Neural cell (in vitro differentiated cells): ENCODE measurements at regions not wholly inside any gene's neighbourhood (a gene's known extent, or its start where the extent isn't known, plus 50 kb on each side); places are given as distances from the start of the nearest gene placed in this dataset.
"Not testable (repeated sequence)": the region's sequence is repeated elsewhere in the genome, so short reads cannot be mapped to it uniquely, and the experiment has no call there.

Experiments
- H2AFZ ChIP-seq: fragments of 200-600, 300-800 bp; sonication (generic), shearing (Covaris generic); 2 replicates; pipeline ENCODE4 v1.6.0; 2014; ENCODE audit warnings: low read depth, mild to moderate bottlenecking, antibody characterized with exemption, low read length, moderate library complexity
- H3F3A ChIP-seq: fragments of 200-600 bp; shearing (Covaris generic); 2 replicates; pipeline ENCODE4 v1.6.1; 2016; ENCODE audit warnings: mild to moderate bottlenecking, moderate library complexity, mixed read lengths, antibody characterized with exemption, low read length; ENCODE audit not compliant: insufficient read depth, poor library complexity, severe bottlenecking
- H3K27ac ChIP-seq: fragments of 200-600, 300-800 bp; sonication (generic), shearing (Covaris generic); 2 replicates; pipeline ENCODE4 v1.5.1; 2014; ENCODE audit warnings: mild to moderate bottlenecking, low read length, moderate library complexity
- H3K27me3 ChIP-seq: fragments of 300-800, 200-600 bp; sonication (generic), shearing (Covaris generic); 2 replicates; pipeline ENCODE4 v1.6.0; 2014; ENCODE audit warnings: mild to moderate bottlenecking, low read depth, low read length, moderate library complexity; ENCODE audit not compliant: insufficient read depth
- H3K36me3 ChIP-seq: fragments of 300-800, 200-600 bp; sonication (generic), shearing (Covaris generic); 2 replicates; pipeline ENCODE4 v1.5.1; 2014; ENCODE audit warnings: mild to moderate bottlenecking, antibody characterized with exemption, low read length, moderate library complexity; ENCODE audit not compliant: insufficient read depth
- H3K4me2 ChIP-seq: fragments of 300-800, 200-600 bp; sonication (generic), shearing (Covaris generic); 2 replicates; pipeline ENCODE4 v1.6.0; 2014; ENCODE audit warnings: mild to moderate bottlenecking, low read length
- H3K4me3 ChIP-seq: fragments of 300-800, 200-600 bp; sonication (generic), shearing (Covaris generic); 2 replicates; pipeline ENCODE4 v1.5.1; 2014; ENCODE audit warnings: mild to moderate bottlenecking, low read length, moderate library complexity
- H3K79me2 ChIP-seq: fragments of 200-600 bp; shearing (Covaris generic); replicated peaks from 2 replicates; pipeline ENCODE4 v1.6.0; 2014; ENCODE audit warnings: mild to moderate bottlenecking, low read length, moderate library complexity; ENCODE audit not compliant: insufficient read depth
- H3K9ac ChIP-seq: fragments of 300-800, 200-600 bp; sonication (generic), shearing (Covaris generic); 2 replicates; pipeline ENCODE4 v1.6.1; 2016; ENCODE audit warnings: mild to moderate bottlenecking, low read length, mixed read lengths
- H3K9me2 ChIP-seq: fragments of 200-600 bp; shearing (Covaris generic); 2 replicates; pipeline ENCODE4 v1.6.1; 2016; ENCODE audit warnings: mild to moderate bottlenecking, low read length, mixed read lengths; ENCODE audit not compliant: insufficient read depth
- H3K9me3 ChIP-seq: fragments of 200-600, 300-800 bp; sonication (generic), shearing (Covaris generic); 2 replicates; pipeline ENCODE4 v1.6.1; 2016; ENCODE audit warnings: mild to moderate bottlenecking, mixed run types, low read length, moderate library complexity, mixed read lengths
- H4K20me1 ChIP-seq: fragments of 200-600 bp; shearing (Covaris generic); 2 replicates; pipeline ENCODE4 v1.6.1; 2016; ENCODE audit warnings: mild to moderate bottlenecking, mixed run types; ENCODE audit not compliant: insufficient read depth
- EP300 ChIP-seq: fragments of 450-650 bp; conservative IDR thresholded peaks from 2 replicates; pipeline ENCODE4 v1.6.1; 2014; ENCODE audit warnings: antibody characterized with exemption, mild to moderate bottlenecking, moderate library complexity; ENCODE audit not compliant: poor library complexity, severe bottlenecking
- EZH2 ChIP-seq: fragments of 200-600, 300-800 bp; shearing (Covaris generic), sonication (generic); IDR thresholded peaks from 2 replicates; pipeline ENCODE4 v1.6.1; 2014; ENCODE audit warnings: antibody characterized with exemption, low read length, borderline replicate concordance, mild to moderate bottlenecking; ENCODE audit not compliant: insufficient read depth, poor library complexity, severe bottlenecking
- MXI1 ChIP-seq: fragments of 450-650 bp; conservative IDR thresholded peaks from 2 replicates; pipeline ENCODE4 v1.6.1; 2014; ENCODE audit warnings: antibody characterized with exemption, mild to moderate bottlenecking; ENCODE audit not compliant: poor library complexity, severe bottlenecking
- POLR2AphosphoS5 ChIP-seq: IDR thresholded peaks from 2 replicates; pipeline ENCODE4 v1.6.1; 2012
- RAD21 ChIP-seq: fragments of 450-650 bp; conservative IDR thresholded peaks from 2 replicates; pipeline ENCODE4 v1.6.1; 2014; ENCODE audit warnings: antibody characterized with exemption, mild to moderate bottlenecking, moderate library complexity
- SMC3 ChIP-seq: fragments of 450-650 bp; conservative IDR thresholded peaks from 2 replicates; pipeline ENCODE4 v1.6.1; 2014; ENCODE audit warnings: antibody characterized with exemption, mild to moderate bottlenecking, moderate library complexity; ENCODE audit not compliant: poor library complexity
- TAF1 ChIP-seq: IDR thresholded peaks from 2 replicates; pipeline ENCODE4 v1.6.1; 2012; ENCODE audit warnings: low read depth
- TF ChIP-seq, protein P1 (sequence below): fragments of 450-650 bp; IDR thresholded peaks from 2 replicates; pipeline ENCODE4 v1.5.1; 2014; ENCODE audit warnings: antibody characterized with exemption, mild to moderate bottlenecking, moderate library complexity; ENCODE audit not compliant: poor library complexity, severe bottlenecking
- TF ChIP-seq, protein P2 (sequence below): IDR thresholded peaks from 2 replicates; pipeline ENCODE4 v1.6.1; 2012; ENCODE audit warnings: borderline replicate concordance

DNA sequence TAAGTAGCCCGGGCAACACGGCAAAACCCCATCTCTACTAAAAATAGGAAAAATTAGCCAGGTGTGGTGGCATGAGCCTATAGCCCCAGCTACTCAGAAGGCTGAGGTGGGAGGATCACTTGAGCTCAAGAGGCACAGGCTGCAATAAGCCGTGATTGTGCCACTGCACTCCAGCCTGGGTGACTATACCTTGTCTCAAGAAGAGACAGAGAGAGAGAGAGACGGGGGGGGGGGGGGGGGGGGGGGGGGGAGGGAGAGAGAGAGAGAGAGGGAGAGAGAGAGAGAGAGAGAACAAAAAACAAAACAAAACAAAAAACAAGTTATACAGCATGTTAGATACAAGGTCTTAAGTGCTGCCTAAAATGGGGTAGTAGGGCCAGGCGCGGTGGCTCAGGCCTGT lies 77.8 kb upstream of the ZNF281 start:
- H3K79me2 ChIP-seq = no peaks in the 10 kb centered on the region
- no peak overlapping the region for H3K9ac ChIP-seq
- TF ChIP-seq, protein P1, sequence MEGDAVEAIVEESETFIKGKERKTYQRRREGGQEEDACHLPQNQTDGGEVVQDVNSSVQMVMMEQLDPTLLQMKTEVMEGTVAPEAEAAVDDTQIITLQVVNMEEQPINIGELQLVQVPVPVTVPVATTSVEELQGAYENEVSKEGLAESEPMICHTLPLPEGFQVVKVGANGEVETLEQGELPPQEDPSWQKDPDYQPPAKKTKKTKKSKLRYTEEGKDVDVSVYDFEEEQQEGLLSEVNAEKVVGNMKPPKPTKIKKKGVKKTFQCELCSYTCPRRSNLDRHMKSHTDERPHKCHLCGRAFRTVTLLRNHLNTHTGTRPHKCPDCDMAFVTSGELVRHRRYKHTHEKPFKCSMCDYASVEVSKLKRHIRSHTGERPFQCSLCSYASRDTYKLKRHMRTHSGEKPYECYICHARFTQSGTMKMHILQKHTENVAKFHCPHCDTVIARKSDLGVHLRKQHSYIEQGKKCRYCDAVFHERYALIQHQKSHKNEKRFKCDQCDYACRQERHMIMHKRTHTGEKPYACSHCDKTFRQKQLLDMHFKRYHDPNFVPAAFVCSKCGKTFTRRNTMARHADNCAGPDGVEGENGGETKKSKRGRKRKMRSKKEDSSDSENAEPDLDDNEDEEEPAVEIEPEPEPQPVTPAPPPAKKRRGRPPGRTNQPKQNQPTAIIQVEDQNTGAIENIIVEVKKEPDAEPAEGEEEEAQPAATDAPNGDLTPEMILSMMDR = no peak
- TF ChIP-seq EZH2 = no peak
- TF ChIP-seq, protein P2, sequence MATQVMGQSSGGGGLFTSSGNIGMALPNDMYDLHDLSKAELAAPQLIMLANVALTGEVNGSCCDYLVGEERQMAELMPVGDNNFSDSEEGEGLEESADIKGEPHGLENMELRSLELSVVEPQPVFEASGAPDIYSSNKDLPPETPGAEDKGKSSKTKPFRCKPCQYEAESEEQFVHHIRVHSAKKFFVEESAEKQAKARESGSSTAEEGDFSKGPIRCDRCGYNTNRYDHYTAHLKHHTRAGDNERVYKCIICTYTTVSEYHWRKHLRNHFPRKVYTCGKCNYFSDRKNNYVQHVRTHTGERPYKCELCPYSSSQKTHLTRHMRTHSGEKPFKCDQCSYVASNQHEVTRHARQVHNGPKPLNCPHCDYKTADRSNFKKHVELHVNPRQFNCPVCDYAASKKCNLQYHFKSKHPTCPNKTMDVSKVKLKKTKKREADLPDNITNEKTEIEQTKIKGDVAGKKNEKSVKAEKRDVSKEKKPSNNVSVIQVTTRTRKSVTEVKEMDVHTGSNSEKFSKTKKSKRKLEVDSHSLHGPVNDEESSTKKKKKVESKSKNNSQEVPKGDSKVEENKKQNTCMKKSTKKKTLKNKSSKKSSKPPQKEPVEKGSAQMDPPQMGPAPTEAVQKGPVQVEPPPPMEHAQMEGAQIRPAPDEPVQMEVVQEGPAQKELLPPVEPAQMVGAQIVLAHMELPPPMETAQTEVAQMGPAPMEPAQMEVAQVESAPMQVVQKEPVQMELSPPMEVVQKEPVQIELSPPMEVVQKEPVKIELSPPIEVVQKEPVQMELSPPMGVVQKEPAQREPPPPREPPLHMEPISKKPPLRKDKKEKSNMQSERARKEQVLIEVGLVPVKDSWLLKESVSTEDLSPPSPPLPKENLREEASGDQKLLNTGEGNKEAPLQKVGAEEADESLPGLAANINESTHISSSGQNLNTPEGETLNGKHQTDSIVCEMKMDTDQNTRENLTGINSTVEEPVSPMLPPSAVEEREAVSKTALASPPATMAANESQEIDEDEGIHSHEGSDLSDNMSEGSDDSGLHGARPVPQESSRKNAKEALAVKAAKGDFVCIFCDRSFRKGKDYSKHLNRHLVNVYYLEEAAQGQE = no peak
- TF ChIP-seq POLR2AphosphoS5 = no peak
- no peak for TF ChIP-seq RAD21
- TF ChIP-seq TAF1 = no peak
- no peak for TF ChIP-seq MXI1
- TF ChIP-seq SMC3 = no peak
- TF ChIP-seq EP300 = no peak
- no peaks in the 10 kb centered on the region for H4K20me1 ChIP-seq
- H3K4me3 ChIP-seq = no peak overlapping the region
- no peak overlapping the region for H3K4me2 ChIP-seq
- no peaks in the 10 kb centered on the region for H3K27me3 ChIP-seq
- H3K36me3 ChIP-seq = no peaks in the 10 kb centered on the region
- no peak overlapping the region for H3K27ac ChIP-seq
- H3F3A ChIP-seq = no peaks in the 10 kb centered on the region
- H2AFZ ChIP-seq = no peak overlapping the region
- H3K9me3 ChIP-seq = no peaks in the 10 kb centered on the region
- no peaks in the 10 kb centered on the region for H3K9me2 ChIP-seq

GRCh38 chr1:200486634-200487033 lies 76.8 kb upstream of the ZNF281 start:
- Histone ChIP-seq H3F3A (no peaks in the 10 kb centered on the region), H3K4me3 (no peak overlapping the region), H3K36me3 (no peaks in the 10 kb centered on the region), H3K27ac (no peak overlapping the region), H3K9me3 (no peaks in the 10 kb centered on the region), H4K20me1 (no peaks in the 10 kb centered on the region), H3K79me2 (no peaks in the 10 kb centered on the region), H3K9ac (no peak overlapping the region), H3K27me3 (no peaks in the 10 kb centered on the region), H3K9me2 (no peaks in the 10 kb centered on the region), H2AFZ (no peak overlapping the region), H3K4me2 (no peak overlapping the region)
- TF ChIP-seq RAD21 (no peak), EP300 (no peak), POLR2AphosphoS5 (no peak), SMC3 (no peak), EZH2 (no peak), TAF1 (no peak), MXI1 (no peak)
- TF ChIP-seq, protein P1 = no peak
- TF ChIP-seq, protein P2 = no peak

GRCh38 chr1:200484438-200484946 lies 74.7 kb upstream of the ZNF281 start:
- H3K9ac ChIP-seq, H3K4me3 ChIP-seq, H4K20me1 ChIP-seq, H3K27ac ChIP-seq, H3K9me3 ChIP-seq, H3F3A ChIP-seq, H2AFZ ChIP-seq, H3K9me2 ChIP-seq, H3K4me2 ChIP-seq, H3K36me3 ChIP-seq, H3K79me2 ChIP-seq, H3K27me3 ChIP-seq: not testable (repeated sequence)
